ENCODE measurements at regions not wholly inside any gene's neighbourhood (a gene's known extent, or its start where the extent isn't known, plus 50 kb on each side); places are given as distances from the start of the nearest gene placed in this dataset.
"Not testable (repeated sequence)": the region's sequence is repeated elsewhere in the genome, so short reads cannot be mapped to it uniquely, and the experiment has no call there.

- no peak for DNase-seq (ENCODE audit: low spot score)
Observed at GRCh38 chr3:152891678-152892077, 56.7 kb downstream of the P2RY1 start.

- DNase-seq (ENCODE audit: low spot score): no peak
Observed at GRCh38 chr3:152892446-152892845, 57.5 kb downstream of the P2RY1 start.

GRCh38 chr3:152893647-152894046, 58.7 kb downstream of the P2RY1 start:
- no peak for DNase-seq (ENCODE audit: low spot score)

DNA sequence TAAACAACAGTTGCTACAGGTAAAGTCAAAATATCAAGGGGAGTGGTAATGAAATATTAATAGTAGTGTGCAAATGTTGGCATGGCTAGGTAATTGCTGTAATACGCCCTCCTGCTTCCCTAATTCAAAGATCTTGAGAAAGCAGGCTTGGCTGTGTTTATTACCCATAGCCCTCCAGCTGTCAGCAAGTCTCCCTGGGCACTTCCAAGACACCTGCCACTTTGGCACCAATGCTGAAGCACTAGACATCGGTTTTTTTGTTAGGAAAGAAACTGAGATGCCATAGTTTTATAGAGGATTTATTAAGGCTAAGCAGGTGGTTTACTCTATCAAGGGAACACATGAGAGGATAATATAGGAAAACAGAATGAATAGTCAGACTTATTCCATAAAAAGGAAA, 64.4 kb downstream of the P2RY1 start:
- no peak for DNase-seq (ENCODE audit: low spot score)

DNA sequence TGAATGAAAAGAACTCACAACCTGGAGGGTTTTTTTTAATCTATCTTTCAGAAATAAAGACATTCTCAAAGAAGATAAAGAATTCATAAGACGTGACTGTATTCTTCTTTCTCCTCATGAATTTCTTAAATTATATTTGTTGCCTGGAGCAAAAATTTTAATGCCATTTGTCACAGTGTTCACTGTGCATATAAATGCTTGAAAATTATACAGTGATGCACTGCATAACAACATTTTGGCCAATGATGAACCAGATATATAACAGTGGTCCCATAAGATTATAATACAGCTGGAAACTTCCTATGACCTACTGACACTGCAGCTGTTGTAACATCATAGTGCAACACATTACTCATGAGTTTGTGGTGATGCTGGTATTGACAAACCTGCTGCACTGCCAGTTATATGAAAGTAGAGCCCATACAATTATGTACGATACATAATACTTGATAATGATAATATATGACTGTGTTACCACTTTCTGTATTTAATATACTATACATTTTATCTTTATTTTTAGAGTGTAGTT, 67.3 kb downstream of the P2RY1 start:
- no peak for DNase-seq (ENCODE audit: low spot score)

DNA sequence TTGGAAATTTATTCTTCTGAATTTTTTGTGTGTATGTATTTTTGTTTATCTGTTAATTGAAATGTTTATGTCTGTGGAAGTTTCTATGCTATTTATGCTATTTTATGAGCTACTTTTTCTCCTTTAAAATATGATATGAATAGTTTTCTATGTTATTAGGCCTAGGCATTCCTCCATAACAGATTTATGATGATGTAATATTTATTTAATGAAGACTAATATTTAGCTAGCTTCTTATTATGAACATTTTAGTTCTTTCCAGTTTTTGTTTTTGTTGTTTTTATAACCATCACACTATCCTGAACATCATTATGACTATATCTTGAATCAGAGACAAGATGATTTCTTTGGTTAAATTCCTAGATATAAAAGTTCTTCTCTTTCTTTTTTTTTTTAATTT, 70.7 kb downstream of the P2RY1 start:
- no peak for DNase-seq (ENCODE audit: low spot score)

- DNase-seq (ENCODE audit: low spot score): no peak
Observed at GRCh38 chr3:152909180-152909883, 74.4 kb downstream of the P2RY1 start.

- no peak for DNase-seq (ENCODE audit: low spot score)
Observed at GRCh38 chr3:152910211-152910610, 75.3 kb downstream of the P2RY1 start.

- no peak for DNase-seq (ENCODE audit: low spot score)
Observed at GRCh38 chr3:152910966-152911365, 76.0 kb downstream of the P2RY1 start.

DNA sequence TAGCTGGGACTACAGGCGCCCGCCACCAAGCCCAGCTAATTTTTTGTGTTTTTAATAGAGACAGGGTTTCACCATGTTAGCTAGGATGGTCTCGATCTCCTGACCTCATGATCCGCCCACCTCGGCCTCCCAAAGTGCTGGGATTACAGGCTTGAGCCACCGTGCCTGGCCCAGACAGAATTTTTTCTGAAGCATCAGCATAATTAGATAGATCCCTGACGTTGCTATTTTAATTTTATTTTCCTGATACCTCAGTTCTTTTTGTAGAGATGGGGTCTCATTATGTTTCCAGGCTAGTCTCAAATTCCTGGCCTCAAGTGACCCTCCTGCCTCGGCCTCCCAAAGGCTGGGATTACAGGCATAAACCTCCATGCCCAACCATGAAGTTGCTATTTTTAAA, 79.8 kb downstream of the P2RY1 start:
- DNase-seq (ENCODE audit: low spot score): not testable (repeated sequence)

GRCh38 chr3:152915695-152916094, 80.8 kb downstream of the P2RY1 start:
- no peak for DNase-seq (ENCODE audit: low spot score)

- DNase-seq (ENCODE audit: low spot score): no peak
Observed at GRCh38 chr3:152916753-152917279, 81.9 kb downstream of the P2RY1 start.

DNA sequence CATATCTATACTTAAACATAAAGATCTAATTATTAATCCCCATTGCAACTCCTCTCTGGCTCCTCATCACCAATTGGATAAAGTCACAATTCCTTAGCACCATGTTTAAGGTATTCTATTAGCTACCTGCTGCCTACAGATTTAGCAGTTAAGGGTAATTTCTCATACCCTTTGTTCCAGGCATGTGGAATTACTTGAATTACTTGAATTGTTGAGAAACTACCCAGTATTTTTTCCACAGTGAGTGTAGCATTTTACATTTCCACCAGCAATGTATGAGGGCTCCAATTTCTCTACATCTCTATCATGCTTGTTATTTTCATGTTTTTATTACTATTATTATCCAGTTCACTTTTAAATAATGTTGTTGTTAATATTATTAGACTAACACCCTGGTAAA, 86.4 kb downstream of the P2RY1 start:
- no peak for DNase-seq (ENCODE audit: low spot score)

DNA sequence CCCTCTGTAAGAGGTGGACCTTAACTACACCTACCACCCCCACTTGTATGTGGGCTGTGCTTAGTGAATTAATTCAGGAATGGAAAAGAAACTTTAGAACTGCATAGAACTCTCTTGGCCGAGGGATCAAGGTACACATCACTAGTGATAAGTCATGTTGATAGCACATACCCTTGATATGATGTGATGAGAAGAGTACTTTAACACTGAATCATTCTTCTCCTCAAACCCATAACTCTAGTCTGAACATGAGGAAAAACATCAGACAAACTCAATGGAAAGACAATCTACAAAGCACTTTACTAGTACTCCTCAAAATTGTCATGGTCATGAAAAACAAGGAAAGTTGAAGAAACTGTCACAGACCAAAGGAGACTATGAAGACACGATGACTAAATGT, 87.6 kb downstream of the P2RY1 start:
- no peak for DNase-seq (ENCODE audit: low spot score)

DNA sequence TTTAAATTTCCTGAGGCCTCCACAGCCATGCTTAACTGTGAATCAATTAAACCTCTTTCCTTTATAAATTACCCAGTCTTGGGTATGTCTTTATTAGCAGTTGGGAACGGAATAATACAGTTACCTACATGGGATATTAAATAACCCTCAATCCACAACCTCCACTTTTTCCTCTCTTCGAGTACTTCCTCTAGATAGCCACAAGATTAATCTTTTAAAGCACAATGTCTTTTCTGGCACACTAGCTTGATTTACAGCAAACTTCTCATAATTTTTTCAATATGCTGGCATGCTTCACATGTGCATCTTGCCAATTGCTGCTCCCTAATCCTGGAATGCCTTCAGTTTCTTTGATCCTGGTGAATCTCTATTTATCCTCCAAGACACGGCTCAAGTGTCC, 92.2 kb downstream of the P2RY1 start:
- DNase-seq (ENCODE audit: low spot score): no peak

- DNase-seq (ENCODE audit: low spot score): no peak
Observed at GRCh38 chr3:152930516-152930915, 95.6 kb downstream of the P2RY1 start.

- no peak for DNase-seq (ENCODE audit: low spot score)
Observed at GRCh38 chr3:152937234-152937633, 102.3 kb downstream of the P2RY1 start.

DNA sequence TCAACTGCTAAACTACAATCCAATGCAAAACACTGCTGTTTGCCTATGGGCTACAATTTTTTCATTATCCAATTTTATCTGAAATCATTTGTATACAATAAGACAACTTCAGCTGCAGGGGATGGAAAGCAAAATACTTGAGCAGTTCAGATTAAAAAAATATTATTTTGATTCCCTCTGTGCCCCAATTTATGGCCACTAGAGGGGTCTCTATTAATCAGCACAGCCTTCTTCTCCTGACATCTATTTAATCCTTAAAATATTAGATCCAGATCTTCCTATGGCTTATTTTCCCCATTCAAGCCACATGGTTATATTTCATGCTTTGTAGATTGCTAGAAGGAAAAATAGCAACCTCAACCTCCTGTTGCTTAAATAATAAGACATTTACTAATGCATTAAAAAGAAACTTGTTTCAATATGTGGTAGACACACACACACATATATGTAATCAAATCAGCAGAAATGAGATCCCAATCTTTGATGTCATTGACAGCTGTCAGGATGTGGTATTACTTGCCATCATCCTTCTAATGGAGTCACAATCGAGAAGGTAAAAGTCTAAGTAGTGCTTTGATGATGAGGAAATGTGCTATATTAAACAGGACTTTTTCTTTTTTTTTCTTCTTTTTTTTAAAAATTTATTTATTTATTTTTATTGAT, 104.2 kb downstream of the P2RY1 start:
- no peak for DNase-seq (ENCODE audit: low spot score)

DNA sequence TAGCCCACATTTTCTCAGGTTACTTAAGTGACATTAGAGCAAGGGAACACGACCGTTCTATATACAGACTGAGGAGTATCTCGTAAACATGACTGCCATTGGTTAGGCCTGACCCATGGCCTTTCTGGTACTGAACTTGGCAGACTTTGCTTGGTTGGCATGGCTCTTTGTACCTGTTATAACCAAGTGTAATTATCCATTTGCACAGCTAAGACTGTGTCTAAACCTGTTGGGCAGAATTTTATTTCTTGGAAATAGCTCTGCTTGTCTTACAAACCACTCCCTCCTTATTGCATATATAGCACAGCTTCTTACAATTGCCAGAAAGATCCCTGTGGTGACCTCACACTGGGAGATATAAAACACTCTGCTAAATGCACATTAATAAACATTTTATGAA, 106.9 kb downstream of the P2RY1 start:
- DNase-seq (ENCODE audit: low spot score): no peak

GRCh38 chr3:152942366-152942765, 107.4 kb downstream of the P2RY1 start:
- DNase-seq (ENCODE audit: low spot score): no peak

- DNase-seq (ENCODE audit: low spot score): no peak
Observed at GRCh38 chr3:152943645-152944044, 108.7 kb downstream of the P2RY1 start.

- DNase-seq (ENCODE audit: low spot score): no peak
Observed at GRCh38 chr3:152944671-152945070, 109.7 kb downstream of the P2RY1 start.

DNA sequence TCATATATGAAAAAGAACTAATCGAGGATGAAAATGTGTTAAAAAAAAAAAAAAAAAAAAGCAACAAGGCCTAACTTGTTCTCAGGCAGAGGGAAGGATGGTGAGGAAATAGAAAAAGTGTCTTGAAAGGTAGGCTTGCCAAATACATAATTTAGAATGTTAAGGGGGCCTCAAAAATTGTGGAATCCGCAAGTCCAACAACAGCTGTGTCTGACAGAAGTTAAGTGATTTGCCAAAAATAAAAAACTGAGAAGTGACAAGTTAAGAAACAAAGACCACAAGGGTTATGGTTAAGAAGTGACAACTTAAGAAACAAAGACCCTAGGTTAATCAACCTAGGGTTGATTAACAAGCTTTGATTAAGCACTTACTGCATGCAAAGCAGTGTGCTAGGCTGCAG, 110.6 kb downstream of the P2RY1 start:
- no peak for DNase-seq (ENCODE audit: low spot score)

DNA sequence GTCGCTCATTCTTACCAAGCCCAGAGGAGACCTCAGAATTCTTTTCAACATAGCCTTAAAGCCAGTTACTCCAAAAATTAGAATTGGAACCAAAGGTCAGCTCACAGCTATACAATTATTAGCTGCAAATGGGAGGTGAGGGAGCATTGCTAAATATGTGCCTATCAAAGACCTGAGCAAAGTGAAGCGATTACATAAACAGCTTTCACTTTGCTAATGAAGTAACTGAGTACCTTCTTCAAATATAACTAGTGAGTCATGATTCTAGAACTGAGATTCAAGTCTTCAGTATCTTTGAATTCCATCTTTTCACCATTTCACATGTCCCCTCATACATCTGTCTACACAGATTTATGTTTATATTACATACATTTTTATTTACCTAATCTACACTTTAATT, 122.6 kb downstream of the P2RY1 start:
- DNase-seq (ENCODE audit: low spot score): no peak
